ENCODE measurements at regions not wholly inside any gene's neighbourhood (a gene's known extent, or its start where the extent isn't known, plus 50 kb on each side); places are given as distances from the start of the nearest gene placed in this dataset.

DNA sequence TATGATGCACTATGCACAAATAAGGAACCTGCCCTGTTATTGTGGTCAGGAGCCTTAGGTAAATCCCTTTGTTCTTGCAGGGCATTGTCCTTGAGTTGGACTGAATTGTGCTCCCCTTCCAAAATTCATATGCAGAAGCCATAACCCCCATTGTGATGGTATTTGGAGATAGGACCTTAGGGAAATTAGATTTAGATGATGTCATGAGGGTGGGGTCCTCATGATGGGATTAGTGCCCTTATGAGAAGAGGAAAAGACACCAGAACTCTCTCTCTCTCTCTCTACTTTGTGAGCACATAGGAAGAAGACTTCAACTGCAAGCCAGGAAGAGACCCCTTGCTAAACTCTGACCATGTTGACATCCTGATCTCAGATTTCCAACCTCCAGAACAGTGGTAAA, 268.0 kb downstream of the LRFN2 start:
- no peak for DNase-seq (ENCODE audit: low read depth in 4 of 6, low spot score in 6 of 6)
- Histone ChIP-seq H3K4me3 (ENCODE audit: low read depth, low read length) (no peak overlapping the region), H3K9me3 (ENCODE audit: control insufficient read depth, insufficient read depth, low read length) (no peaks in the 10 kb centered on the region), H3K27ac (ENCODE audit: low read depth, low read length) (no peak overlapping the region), H3K4me1 (ENCODE audit: control insufficient read depth, insufficient read depth, low read length) (peaks cover 4% of the 10 kb centered on the region), H3K36me3 (ENCODE audit: control insufficient read depth, insufficient read depth, low read length) (no peaks in the 10 kb centered on the region), H3K27me3 (ENCODE audit: control insufficient read depth, insufficient read depth, low read length) (no peaks in the 10 kb centered on the region)

DNA sequence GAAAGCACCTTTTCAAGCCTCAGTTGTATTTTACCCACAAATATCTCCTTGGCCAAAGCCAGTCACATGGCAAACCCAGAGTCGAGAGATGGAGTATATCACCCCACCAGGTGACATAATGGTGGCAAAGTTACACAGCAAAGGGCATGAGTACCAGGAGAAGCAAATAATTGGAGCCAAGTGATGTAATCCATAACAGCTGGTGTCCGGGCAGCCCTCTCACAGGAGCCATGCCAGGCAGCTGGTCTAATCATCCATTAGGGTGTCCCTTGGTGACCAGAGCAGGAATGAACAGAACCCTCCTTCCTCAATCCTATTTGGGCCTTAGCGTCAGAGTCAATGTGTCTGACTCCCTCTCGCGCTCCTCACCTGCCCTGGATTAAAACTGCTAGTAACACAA, 272.1 kb downstream of the LRFN2 start:
- H3K4me1 ChIP-seq (ENCODE audit: control insufficient read depth, insufficient read depth, low read length), result no peaks in the 10 kb centered on the region
- no peaks in the 10 kb centered on the region for H3K27me3 ChIP-seq (ENCODE audit: control insufficient read depth, insufficient read depth, low read length)
- H3K4me3 ChIP-seq (ENCODE audit: low read depth, low read length), result no peak overlapping the region
- 52% methylated on average over 3 of the region's 5 CpGs for WGBS (ENCODE audit: insufficient coverage)
- peak in 1 of 6 donors; percentile 43 for DNase-seq (ENCODE audit: low read depth in 4 of 6, low spot score in 6 of 6)
- no peaks in the 10 kb centered on the region for H3K36me3 ChIP-seq (ENCODE audit: control insufficient read depth, insufficient read depth, low read length)
- H3K9me3 ChIP-seq (ENCODE audit: control insufficient read depth, insufficient read depth, low read length), result no peaks in the 10 kb centered on the region
- no peak overlapping the region for H3K27ac ChIP-seq (ENCODE audit: low read depth, low read length)

DNA sequence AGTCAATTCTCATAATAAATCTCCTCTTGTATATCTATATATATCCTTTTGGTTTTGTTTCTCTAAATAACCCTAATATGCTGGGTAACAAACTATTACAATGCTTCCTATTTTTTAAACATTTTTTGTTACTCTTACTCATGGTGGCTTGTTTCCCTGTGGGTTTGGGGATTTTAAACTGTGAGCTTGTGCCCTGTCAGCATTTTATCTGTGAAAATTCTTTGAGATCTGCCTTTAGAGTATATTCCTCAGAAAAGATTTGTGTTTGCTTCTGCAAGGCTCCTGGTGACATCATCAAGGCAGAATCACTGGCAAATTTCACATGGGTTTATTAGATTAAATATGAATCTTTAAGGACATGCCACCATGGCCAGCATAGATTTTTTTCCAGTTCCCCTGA, 273.6 kb downstream of the LRFN2 start:
- no peaks in the 10 kb centered on the region for H3K9me3 ChIP-seq (ENCODE audit: control insufficient read depth, insufficient read depth, low read length)
- no peaks in the 10 kb centered on the region for H3K27me3 ChIP-seq (ENCODE audit: control insufficient read depth, insufficient read depth, low read length)
- no peak overlapping the region for H3K27ac ChIP-seq (ENCODE audit: low read depth, low read length)
- H3K36me3 ChIP-seq (ENCODE audit: control insufficient read depth, insufficient read depth, low read length), result no peaks in the 10 kb centered on the region
- H3K4me1 ChIP-seq (ENCODE audit: control insufficient read depth, insufficient read depth, low read length), result peaks cover under 1% of the 10 kb centered on the region
- H3K4me3 ChIP-seq (ENCODE audit: low read depth, low read length), result no peak overlapping the region
- DNase-seq (ENCODE audit: low read depth in 4 of 6, low spot score in 6 of 6), result no peak

DNA sequence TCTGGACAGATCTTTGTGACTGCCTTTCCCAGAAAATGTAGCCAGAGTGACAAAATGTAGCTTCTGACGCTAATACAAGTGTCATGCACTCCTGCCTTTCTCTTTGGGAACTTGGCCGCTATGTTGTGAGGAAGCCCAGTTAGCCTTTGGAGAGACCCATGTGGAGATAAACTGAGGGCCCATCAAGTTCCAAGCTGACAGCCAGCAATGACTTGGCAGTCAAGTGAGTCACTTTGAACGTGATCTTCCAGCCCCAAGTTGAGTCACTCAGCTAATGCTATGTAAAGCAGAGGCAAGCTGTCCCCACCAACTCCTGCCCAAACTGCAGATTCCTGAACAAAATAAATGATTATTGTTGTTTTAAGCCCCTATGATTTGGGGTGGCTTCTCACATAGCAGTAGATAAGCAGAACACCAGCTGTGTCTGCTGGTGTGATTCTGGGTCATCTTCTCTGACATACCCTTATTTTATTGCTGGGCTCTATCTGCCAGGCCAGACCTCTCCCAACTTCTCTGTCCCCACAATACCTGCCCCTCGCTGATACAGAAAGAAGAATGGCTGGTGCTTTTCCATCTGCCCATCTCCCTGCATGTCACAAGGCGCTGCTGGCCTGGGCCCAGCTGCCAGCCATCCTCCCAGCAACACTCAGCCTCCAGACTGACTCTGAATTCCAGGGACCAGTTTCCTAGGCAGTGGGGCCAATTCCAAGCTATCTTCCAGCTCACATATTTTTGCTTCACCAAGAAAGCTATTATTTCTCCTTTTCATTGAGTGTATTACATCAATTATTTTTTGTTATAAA, 274.8 kb downstream of the LRFN2 start:
- no peaks in the 10 kb centered on the region for H3K36me3 ChIP-seq (ENCODE audit: control insufficient read depth, insufficient read depth, low read length)
- 72% methylated on average over 3 of the region's 5 CpGs for WGBS (ENCODE audit: insufficient coverage)
- H3K4me1 ChIP-seq (ENCODE audit: control insufficient read depth, insufficient read depth, low read length), result peaks cover 7% of the 10 kb centered on the region
- H3K27me3 ChIP-seq (ENCODE audit: control insufficient read depth, insufficient read depth, low read length), result peaks cover 8% of the 10 kb centered on the region
- H3K27ac ChIP-seq (ENCODE audit: low read depth, low read length), result no peak overlapping the region
- no peaks in the 10 kb centered on the region for H3K9me3 ChIP-seq (ENCODE audit: control insufficient read depth, insufficient read depth, low read length)
- H3K4me3 ChIP-seq (ENCODE audit: low read depth, low read length), result no peak overlapping the region
- DNase-seq (ENCODE audit: low read depth in 4 of 6, low spot score in 6 of 6), result no peak

DNA sequence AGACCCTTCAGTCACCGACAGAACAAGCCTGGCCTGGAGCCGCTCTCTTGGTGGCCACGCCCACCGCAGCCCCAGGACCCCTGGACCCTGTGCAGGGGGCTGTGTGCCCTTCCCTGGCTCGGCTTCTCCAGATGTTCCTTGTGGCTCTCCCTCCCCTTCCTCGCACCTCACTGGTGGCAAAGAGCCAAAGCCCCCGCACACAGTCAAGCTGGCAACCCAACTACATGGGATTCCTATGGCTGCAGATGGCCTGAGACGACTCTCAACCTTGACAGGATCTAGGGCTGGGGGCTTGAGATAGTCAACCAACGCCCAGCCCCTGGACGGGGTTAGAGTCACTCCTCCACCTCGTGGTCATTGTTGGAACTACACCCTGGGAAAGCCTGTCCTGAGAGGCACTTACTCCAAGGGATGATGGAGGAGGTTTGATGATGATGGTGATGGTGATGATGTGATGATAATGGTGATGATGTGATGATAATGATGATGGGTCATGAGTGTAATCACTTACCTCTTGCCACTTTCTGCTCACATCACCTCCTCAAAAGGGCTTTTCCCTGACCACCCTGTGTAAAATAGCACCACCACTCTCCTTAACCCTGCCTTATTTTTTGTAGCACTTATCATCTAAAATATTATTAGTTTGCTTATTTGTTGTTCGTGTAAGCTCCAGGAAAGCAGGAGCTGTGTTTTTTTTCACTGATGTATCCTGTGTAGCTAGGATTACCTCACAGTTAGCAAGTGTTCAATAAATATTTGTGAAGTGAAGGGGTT, 278.4 kb downstream of the LRFN2 start:
- no peaks in the 10 kb centered on the region for H3K36me3 ChIP-seq (ENCODE audit: control insufficient read depth, insufficient read depth, low read length)
- 14% methylated on average over 11 of the region's 12 CpGs for WGBS (ENCODE audit: insufficient coverage)
- H3K4me1 ChIP-seq (ENCODE audit: control insufficient read depth, insufficient read depth, low read length), result peaks cover 7% of the 10 kb centered on the region
- H3K4me3 ChIP-seq (ENCODE audit: low read depth, low read length), result no peak overlapping the region
- H3K27me3 ChIP-seq (ENCODE audit: control insufficient read depth, insufficient read depth, low read length), result peaks cover 8% of the 10 kb centered on the region
- H3K27ac ChIP-seq (ENCODE audit: low read depth, low read length), result no peak overlapping the region
- peak in 2 of 6 donors; percentile 67 to 80 for DNase-seq (ENCODE audit: low read depth in 4 of 6, low spot score in 6 of 6)
- H3K9me3 ChIP-seq (ENCODE audit: control insufficient read depth, insufficient read depth, low read length), result no peaks in the 10 kb centered on the region

DNA sequence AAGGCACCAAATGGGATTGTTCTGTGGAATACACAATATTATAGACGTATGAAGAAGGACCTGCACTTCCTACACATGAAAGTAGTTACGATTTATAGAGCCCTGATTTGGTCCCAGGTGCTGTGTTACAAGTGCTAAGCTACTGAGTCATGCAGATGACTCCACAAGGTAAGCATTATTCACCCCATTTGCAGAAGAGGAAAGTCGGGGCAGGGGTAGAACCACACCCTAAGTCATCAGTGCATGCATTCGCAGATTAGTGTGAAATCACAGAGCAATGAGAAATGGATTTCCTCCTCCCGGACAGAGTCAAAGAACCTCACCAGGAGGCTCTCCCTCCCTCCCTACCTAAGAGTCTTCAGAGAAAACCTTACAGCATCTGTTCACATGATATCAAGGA, 279.5 kb downstream of the LRFN2 start:
- H3K4me3 ChIP-seq (ENCODE audit: low read depth, low read length), result no peak overlapping the region
- no peak for DNase-seq (ENCODE audit: low read depth in 4 of 6, low spot score in 6 of 6)
- 92% methylated on average over 4 of the region's 5 CpGs for WGBS (ENCODE audit: insufficient coverage)
- no peak overlapping the region for H3K27ac ChIP-seq (ENCODE audit: low read depth, low read length)
- H3K27me3 ChIP-seq (ENCODE audit: control insufficient read depth, insufficient read depth, low read length), result peaks cover 8% of the 10 kb centered on the region
- H3K36me3 ChIP-seq (ENCODE audit: control insufficient read depth, insufficient read depth, low read length), result no peaks in the 10 kb centered on the region
- H3K9me3 ChIP-seq (ENCODE audit: control insufficient read depth, insufficient read depth, low read length), result no peaks in the 10 kb centered on the region
- peaks cover 12% of the 10 kb centered on the region for H3K4me1 ChIP-seq (ENCODE audit: control insufficient read depth, insufficient read depth, low read length)

DNA sequence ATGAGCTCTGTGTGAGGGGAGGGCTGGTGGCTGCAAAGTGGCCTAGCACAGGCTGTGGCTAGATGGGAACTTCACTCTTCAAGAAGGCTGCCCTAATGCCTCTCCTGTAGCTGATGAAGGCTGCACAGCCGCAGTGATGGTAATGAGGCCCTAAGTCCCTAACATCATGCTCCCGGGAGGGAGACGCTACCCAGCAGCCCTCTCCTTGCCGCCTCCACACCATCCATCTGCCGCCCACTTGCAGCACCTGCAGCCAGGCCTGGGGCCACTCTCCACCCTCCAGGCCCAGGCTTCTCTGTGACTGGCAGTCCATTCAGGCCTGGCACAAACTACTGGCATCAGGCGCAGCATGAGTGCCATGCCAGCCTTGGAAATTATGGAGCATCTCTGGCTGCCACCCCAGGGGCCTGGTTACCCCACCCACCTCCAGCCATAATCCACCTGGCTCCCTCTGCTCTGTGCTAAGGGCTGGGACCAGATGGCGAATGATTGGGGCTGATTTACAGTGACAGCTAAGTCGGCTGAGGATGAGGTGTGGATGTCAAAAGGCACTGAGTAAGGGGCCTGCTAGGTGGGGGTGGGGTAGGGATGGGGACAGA, 284.2 kb downstream of the LRFN2 start:
- 70% methylated on average over 8 of the region's 8 CpGs for WGBS (ENCODE audit: insufficient coverage)

DNA sequence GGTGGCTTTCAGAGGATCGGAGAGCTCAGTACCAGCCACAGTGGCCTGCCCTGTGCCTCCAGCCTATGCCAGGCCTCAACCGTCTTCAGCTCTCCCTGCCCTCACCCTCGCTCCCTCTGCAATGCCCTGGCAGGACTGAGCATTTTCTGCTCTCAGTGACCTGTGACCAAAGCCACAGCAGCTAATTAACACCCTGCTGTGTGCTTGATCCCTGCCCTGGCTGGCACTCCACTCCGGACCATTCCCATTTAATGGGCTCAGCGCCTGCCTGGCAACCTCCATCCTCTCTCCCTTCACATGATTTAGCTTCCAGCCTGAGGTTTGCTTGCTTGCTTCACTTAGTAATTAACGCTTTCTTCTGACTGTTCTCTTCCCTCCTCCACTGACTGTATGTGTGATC, 287.5 kb downstream of the LRFN2 start:
- DNase-seq (ENCODE audit: low read depth in 4 of 6, low spot score in 6 of 6), result peak in 2 of 6 donors; percentile 62 to 71
- no peak overlapping the region for H3K27ac ChIP-seq (ENCODE audit: low read depth, low read length)
- WGBS (ENCODE audit: insufficient coverage), result 56% methylated on average over 5 of the region's 6 CpGs
- no peaks in the 10 kb centered on the region for H3K9me3 ChIP-seq (ENCODE audit: control insufficient read depth, insufficient read depth, low read length)
- no peak overlapping the region for H3K4me3 ChIP-seq (ENCODE audit: low read depth, low read length)
- no peaks in the 10 kb centered on the region for H3K36me3 ChIP-seq (ENCODE audit: control insufficient read depth, insufficient read depth, low read length)
- H3K4me1 ChIP-seq (ENCODE audit: control insufficient read depth, insufficient read depth, low read length), result peaks cover 18% of the 10 kb centered on the region
- H3K27me3 ChIP-seq (ENCODE audit: control insufficient read depth, insufficient read depth, low read length), result peaks cover 9% of the 10 kb centered on the region

More for the DNA sequence above, 284.2 kb downstream of the LRFN2 start:
- DNase-seq (ENCODE audit: low read depth in 4 of 6, low spot score in 6 of 6), result peak in 2 of 6 donors; percentile 79 to 83
- Histone ChIP-seq H3K27me3 (ENCODE audit: control insufficient read depth, insufficient read depth, low read length) (peaks cover 6% of the 10 kb centered on the region), H3K9me3 (ENCODE audit: control insufficient read depth, insufficient read depth, low read length) (no peaks in the 10 kb centered on the region), H3K36me3 (ENCODE audit: control insufficient read depth, insufficient read depth, low read length) (no peaks in the 10 kb centered on the region), H3K27ac (ENCODE audit: low read depth, low read length) (no peak overlapping the region), H3K4me3 (ENCODE audit: low read depth, low read length) (no peak overlapping the region), H3K4me1 (ENCODE audit: control insufficient read depth, insufficient read depth, low read length) (peaks cover 18% of the 10 kb centered on the region)

DNA sequence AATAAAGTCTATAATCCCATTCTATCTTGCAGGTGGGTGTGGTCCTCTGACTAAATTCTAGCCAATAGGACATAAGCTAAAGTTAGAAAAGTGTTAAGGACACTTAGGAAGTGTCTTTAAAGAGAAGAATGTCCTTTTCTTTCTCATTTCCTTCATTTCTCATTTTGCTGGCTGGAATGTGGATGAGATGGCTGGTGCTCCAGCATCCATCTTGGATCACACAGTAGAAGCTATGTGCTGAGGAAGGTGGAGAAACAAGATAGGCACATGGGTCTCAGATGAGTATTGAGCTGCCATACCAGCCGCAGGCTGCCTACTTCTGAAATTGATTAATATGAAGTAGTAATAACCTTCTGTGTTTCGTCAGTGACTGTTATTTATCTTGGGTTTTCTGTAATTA, 289.0 kb downstream of the LRFN2 start:
- Histone ChIP-seq H3K27me3 (ENCODE audit: control insufficient read depth, insufficient read depth, low read length) (peaks cover 15% of the 10 kb centered on the region), H3K27ac (ENCODE audit: low read depth, low read length) (no peak overlapping the region), H3K36me3 (ENCODE audit: control insufficient read depth, insufficient read depth, low read length) (no peaks in the 10 kb centered on the region), H3K4me1 (ENCODE audit: control insufficient read depth, insufficient read depth, low read length) (peaks cover 21% of the 10 kb centered on the region), H3K9me3 (ENCODE audit: control insufficient read depth, insufficient read depth, low read length) (no peaks in the 10 kb centered on the region), H3K4me3 (ENCODE audit: low read depth, low read length) (no peak overlapping the region)
- DNase-seq (ENCODE audit: low read depth in 4 of 6, low spot score in 6 of 6), result no peak
- no CpG with 5 or more reads among the region's 2 CpGs for WGBS (ENCODE audit: insufficient coverage)
